Epithelial cell of prostate (primary cell): ENCODE measurements at regions not wholly inside any gene's neighbourhood (a gene's known extent, or its start where the extent isn't known, plus 50 kb on each side); places are given as distances from the start of the nearest gene placed in this dataset.
"Not testable (repeated sequence)": the region's sequence is repeated elsewhere in the genome, so short reads cannot be mapped to it uniquely, and the experiment has no call there.

Source experiments
- DNase-seq: peaks from one replicate; pipeline ENCODE4 v3.0.0-alpha.2; 2011; ENCODE audit warnings: low read depth, low spot score
- H3K27ac ChIP-seq: fragments of 450-650 bp; 2 replicates; pipeline ENCODE4 v1.5.1; 2017; ENCODE audit warnings: mild to moderate bottlenecking

GRCh38 chr2:21794611-21795010 is 670.8 kb downstream of the TDRD15 start:
- no peak for DNase-seq
- no peak overlapping the region for H3K27ac ChIP-seq

GRCh38 chr2:21800356-21800755 is 676.6 kb downstream of the TDRD15 start:
- no peak overlapping the region for H3K27ac ChIP-seq
- DNase-seq: no peak

- DNase-seq: no peak
- no peak overlapping the region for H3K27ac ChIP-seq
These were observed 679.8 kb downstream of the TDRD15 start for GRCh38 chr2:21803550-21803949.

GRCh38 chr2:21804151-21804550 is 680.4 kb downstream of the TDRD15 start:
- no peak overlapping the region for H3K27ac ChIP-seq
- no peak for DNase-seq

GRCh38 chr2:21811541-21811940 is 687.8 kb downstream of the TDRD15 start:
- no peak for DNase-seq
- H3K27ac ChIP-seq: no peak overlapping the region

GRCh38 chr2:21812766-21813165 is 689.0 kb downstream of the TDRD15 start:
- H3K27ac ChIP-seq: no peak overlapping the region

GRCh38 chr2:21814588-21815149 is 690.9 kb downstream of the TDRD15 start:
- no peak overlapping the region for H3K27ac ChIP-seq
- DNase-seq: no peak

More at GRCh38 chr2:21812766-21813165, 689.0 kb downstream of the TDRD15 start:
- DNase-seq: no peak

- DNase-seq: no peak
- no peak overlapping the region for H3K27ac ChIP-seq
These were observed 694.5 kb downstream of the TDRD15 start for GRCh38 chr2:21818212-21818795.

- no peak overlapping the region for H3K27ac ChIP-seq
- no peak for DNase-seq
These were observed 695.7 kb downstream of the TDRD15 start for GRCh38 chr2:21819454-21819853.

GRCh38 chr2:21820271-21820670 is 696.5 kb downstream of the TDRD15 start:
- DNase-seq: no peak
- no peak overlapping the region for H3K27ac ChIP-seq

GRCh38 chr2:21821672-21822227 is 698.0 kb downstream of the TDRD15 start:
- no peak overlapping the region for H3K27ac ChIP-seq
- no peak for DNase-seq

- H3K27ac ChIP-seq: no peak overlapping the region
These were observed 698.7 kb downstream of the TDRD15 start for GRCh38 chr2:21822505-21822904.

GRCh38 chr2:21833767-21834166 is 710.0 kb downstream of the TDRD15 start:
- H3K27ac ChIP-seq: no peak overlapping the region
- DNase-seq: no peak

More at GRCh38 chr2:21822505-21822904, 698.7 kb downstream of the TDRD15 start:
- no peak for DNase-seq

- no peak for DNase-seq
- H3K27ac ChIP-seq: no peak overlapping the region
These were observed 712.5 kb downstream of the TDRD15 start for GRCh38 chr2:21836261-21836660.

GRCh38 chr2:21836719-21837118 is 713.0 kb downstream of the TDRD15 start:
- no peak for DNase-seq
- no peak overlapping the region for H3K27ac ChIP-seq

GRCh38 chr2:21837168-21837960 is 713.6 kb downstream of the TDRD15 start:
- no peak overlapping the region for H3K27ac ChIP-seq
- no peak for DNase-seq

- DNase-seq: no peak
- no peak overlapping the region for H3K27ac ChIP-seq
These were observed 717.6 kb downstream of the TDRD15 start for GRCh38 chr2:21841341-21841740.

GRCh38 chr2:21850367-21850766 is 726.6 kb downstream of the TDRD15 start:
- not testable (repeated sequence) for DNase-seq, H3K27ac ChIP-seq

GRCh38 chr2:21854938-21855337 is 731.2 kb downstream of the TDRD15 start:
- DNase-seq: no peak
- no peak overlapping the region for H3K27ac ChIP-seq

- H3K27ac ChIP-seq: no peak overlapping the region
These were observed 732.9 kb downstream of the TDRD15 start for GRCh38 chr2:21856708-21857107.

GRCh38 chr2:21860907-21861306 is 737.1 kb downstream of the TDRD15 start:
- H3K27ac ChIP-seq: no peak overlapping the region
- DNase-seq: no peak

More at GRCh38 chr2:21856708-21857107, 732.9 kb downstream of the TDRD15 start:
- DNase-seq: no peak
